GM12801 (cell line): ENCODE measurements at regions not wholly inside any gene's neighbourhood (a gene's known extent, or its start where the extent isn't known, plus 50 kb on each side); places are given as distances from the start of the nearest gene placed in this dataset.

Source experiments
- TF ChIP-seq, protein P1 (sequence below): IDR thresholded peaks from one replicate; pipeline ENCODE4 v1.5.1; 2011; ENCODE audit warnings: control low read depth; ENCODE audit not compliant: insufficient read length; ENCODE audit errors: extremely low read depth

DNA sequence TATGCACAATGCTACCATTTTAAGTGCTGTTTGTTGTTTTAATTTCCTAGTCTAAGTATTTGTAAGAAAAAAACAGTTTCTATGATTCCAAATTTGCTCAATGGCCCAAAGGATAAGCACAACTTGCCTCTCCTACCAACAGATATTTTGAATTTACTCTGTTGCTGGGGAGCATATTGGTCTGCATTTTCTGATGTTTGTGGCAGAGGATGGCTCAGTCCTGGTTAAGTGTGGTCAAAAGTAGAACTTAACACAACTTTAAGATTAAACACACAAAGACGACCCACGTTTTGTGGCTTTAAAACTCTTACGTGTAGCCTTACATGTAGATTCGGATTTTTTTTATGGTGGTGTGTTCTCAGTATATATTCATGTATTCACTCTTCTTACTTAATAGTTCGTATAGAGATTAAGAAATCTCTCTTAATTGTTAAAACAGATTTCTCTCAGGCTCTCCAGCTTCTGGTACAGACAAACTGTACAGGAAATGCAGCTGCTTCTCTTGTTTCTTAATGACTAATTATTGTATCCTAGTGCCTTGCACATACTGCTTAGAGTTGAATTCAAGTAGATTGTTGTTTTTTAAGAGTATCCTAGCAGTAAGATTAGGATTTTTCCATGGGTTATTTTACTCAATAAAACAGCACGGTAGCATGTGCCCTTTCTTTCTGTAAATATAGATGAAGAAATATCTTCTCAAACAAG, 86.2 kb downstream of the GPR85 start:
- TF ChIP-seq, protein P1, sequence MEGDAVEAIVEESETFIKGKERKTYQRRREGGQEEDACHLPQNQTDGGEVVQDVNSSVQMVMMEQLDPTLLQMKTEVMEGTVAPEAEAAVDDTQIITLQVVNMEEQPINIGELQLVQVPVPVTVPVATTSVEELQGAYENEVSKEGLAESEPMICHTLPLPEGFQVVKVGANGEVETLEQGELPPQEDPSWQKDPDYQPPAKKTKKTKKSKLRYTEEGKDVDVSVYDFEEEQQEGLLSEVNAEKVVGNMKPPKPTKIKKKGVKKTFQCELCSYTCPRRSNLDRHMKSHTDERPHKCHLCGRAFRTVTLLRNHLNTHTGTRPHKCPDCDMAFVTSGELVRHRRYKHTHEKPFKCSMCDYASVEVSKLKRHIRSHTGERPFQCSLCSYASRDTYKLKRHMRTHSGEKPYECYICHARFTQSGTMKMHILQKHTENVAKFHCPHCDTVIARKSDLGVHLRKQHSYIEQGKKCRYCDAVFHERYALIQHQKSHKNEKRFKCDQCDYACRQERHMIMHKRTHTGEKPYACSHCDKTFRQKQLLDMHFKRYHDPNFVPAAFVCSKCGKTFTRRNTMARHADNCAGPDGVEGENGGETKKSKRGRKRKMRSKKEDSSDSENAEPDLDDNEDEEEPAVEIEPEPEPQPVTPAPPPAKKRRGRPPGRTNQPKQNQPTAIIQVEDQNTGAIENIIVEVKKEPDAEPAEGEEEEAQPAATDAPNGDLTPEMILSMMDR = no peak

GRCh38 chr7:112997831-112998230, 88.8 kb downstream of the GPR85 start:
- TF ChIP-seq, protein P1 = no peak

DNA sequence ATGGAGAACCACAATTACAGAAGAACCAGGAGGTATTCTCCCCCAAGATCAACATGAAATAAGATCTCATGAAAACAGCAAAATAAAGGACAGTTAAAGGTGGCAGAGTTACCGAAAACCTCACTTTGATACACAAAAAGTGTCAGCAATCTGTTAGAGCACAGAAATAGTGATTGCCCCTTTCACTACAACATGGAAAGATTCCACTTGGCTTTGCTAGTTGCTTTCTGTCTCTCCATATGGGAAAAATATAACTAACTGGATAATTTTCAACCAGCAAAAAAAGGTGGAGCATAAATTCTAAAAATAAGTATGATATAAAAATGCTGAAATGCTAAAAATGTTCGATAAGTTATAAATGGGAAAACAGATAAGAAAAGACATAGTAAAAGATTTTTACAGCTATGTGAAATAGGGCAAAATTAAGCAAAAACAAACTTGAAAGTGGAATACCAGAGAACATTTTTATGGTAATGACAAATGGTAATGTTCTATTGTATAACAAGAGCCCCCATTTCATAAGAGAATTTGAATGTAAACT, 90.2 kb downstream of the GPR85 start:
- TF ChIP-seq, protein P1 = no peak

GRCh38 chr7:112995059-112995824, 91.4 kb downstream of the GPR85 start:
- TF ChIP-seq, protein P1 = no peak

- TF ChIP-seq, protein P1 = no peak
Observed at GRCh38 chr7:112994656-112995055, 92.0 kb downstream of the GPR85 start.

DNA sequence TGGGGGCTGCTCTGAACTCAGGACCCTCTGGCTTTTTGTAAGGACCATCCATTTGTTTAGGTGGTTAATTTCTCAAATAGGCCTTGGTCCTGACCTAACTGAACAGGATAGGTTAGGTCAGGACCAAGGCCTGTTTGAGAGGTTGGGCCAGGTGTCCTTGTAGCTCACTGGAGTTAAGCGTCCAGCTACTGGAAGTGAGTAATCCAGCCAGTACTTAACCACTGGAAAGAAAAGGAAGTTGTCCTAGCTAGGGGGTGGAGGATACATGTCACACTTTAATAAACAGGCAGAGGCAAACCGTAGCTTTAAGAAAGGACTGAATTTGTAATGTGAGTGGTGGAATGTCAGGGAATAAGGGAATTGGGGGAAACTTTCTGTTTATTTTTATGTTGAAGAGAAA, 96.0 kb downstream of the GPR85 start:
- TF ChIP-seq, protein P1 = no peak

GRCh38 chr7:112989531-112989930, 97.1 kb downstream of the GPR85 start:
- TF ChIP-seq, protein P1 = no peak
